Head of caudate nucleus (tissue), 42 donors: ENCODE measurements at regions not wholly inside any gene's neighbourhood (a gene's known extent, or its start where the extent isn't known, plus 50 kb on each side); places are given as distances from the start of the nearest gene placed in this dataset.

Source experiments
- DNase-seq, 42 donors: peaks; one replicate each; pipeline versions ENCODE4 v3.0.0 to v3.0.0-alpha.2; 2020 to 2021; ENCODE audit warnings: mixed read lengths in 7 of 42
- intact Hi-C: fragments of 100-400 bp; cut with DNase I; formaldehyde crosslinking; loops from one replicate; pipeline ENCODE4 v1.15.0; 2022

DNA sequence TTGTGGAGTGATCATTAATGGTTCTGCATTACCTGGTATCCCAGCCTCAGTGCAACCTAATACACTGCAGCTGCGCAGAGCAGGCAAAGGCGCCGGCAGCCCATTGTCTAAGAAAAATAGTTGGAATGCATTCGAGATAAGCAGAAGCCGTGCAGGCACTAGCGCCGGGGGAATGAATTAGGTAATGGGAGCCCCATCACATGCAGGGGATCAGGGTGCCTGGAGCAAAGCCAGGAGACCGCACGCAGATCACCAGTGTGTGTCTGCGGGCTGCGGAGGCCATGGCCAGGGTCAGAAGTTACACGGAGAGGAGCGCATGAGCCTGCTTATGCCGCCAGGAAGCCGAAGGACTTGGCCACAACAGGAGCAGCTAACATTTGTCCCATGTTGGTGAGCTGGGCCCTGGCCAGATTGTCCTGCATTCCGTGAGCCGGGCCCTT is 156.8 kb downstream of the DLL1 start:
- DNase-seq = peak in 11 of 42 donors; percentile 5 to 33 (median 13)
- intact Hi-C loops = no loop called here

DNA sequence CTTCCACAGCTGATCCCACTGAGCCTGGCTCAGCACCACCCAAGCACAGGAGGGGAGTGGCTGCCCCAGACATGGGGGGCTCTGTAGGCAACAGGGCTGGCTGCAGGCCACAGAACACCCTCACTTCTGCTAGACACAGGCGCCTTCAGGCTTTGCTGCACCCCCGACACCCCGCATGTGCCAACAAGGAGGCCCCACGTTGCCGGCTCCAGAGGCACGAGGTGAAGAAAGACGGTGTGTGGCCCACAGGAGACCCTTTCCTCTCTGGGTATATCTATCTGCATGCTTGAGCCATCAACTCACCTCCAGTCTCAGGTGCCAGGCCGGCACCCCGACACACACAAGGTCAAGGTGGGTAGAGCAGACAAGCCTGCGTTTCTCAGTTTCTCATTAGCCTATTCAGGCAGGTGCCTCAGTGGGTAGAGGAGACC is 158.3 kb downstream of the DLL1 start:
- DNase-seq = peak in 11 of 42 donors; percentile 0 to 28 (median 10)
- intact Hi-C loops = no loop called here

DNA sequence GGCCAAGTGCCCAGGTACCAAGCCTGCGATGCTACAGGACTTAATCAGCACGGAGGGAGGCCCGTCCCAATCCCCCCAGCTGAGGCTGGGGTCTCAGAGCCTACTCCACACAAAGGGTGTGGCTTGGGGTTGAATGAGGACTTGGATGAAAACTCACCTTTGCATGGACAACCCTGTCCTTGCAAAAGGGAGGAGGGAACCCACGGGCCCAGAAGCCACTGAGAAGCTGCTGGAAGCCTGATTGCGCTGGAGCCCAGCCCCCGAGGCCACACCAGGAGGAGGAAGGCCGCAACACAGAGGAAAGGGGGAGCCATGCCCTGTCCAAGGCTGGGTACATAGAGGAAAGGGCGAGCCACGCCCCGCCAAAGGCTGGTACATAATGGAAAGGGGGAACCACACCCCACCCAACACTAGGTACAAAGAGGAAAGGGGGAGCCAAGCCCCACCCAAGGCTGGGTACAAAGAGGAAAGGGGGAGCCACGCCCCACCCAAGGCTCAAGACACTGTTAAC is 158.8 kb downstream of the DLL1 start:
- intact Hi-C loops = no loop called here

DNA sequence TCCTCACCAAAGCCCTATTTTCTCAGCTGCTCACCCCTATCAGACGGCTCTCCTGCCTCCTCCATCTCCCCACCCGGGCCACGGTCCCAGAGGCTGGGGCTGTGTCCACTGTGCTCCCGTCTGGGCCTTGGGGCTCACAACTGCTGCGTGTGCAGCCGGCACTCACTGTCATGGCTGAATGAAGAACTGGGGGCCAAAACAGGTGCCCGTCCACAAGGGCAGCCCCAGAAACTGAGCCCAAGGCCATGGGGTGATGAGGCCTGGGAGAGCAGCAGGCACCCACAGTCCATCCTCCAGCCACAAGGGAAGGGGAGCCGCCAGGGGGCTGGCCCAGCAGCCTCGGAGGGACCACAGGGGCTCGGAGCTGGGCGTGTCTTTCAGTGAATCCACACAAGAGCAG is 159.5 kb downstream of the DLL1 start:
- peak in 9 of 42 donors; percentile 2 to 31 (median 8) for DNase-seq
- intact Hi-C loops = no loop called here

More for the DNA sequence above, 158.8 kb downstream of the DLL1 start:
- peak in 8 of 42 donors; percentile 1 to 31 (median 8) for DNase-seq

DNA sequence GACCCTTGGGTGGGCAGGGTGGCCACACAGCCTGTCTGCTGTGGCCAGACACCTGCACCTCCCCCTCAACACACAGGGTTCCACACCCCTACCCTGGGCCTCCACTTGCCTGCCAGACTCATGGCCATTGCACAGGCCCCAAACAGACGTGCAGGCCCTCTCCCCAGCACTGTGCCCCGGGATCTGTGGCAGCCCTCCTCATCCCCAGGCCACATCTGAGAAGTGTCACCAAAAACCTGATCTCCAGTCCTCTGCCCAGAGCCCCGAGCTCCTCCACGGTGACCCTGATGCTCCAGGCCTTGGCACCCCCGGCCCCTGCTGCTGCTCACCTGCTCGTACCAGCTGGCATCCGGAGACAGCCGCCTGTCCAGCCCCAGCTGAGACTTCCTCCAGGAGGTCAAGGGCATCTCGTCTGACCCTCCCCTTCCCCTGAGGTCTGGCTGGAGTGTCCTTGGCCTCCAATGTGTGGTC is 160.1 kb downstream of the DLL1 start:
- intact Hi-C loops = no loop called here
- DNase-seq = peak in 7 of 42 donors; percentile 3 to 40 (median 18)

DNA sequence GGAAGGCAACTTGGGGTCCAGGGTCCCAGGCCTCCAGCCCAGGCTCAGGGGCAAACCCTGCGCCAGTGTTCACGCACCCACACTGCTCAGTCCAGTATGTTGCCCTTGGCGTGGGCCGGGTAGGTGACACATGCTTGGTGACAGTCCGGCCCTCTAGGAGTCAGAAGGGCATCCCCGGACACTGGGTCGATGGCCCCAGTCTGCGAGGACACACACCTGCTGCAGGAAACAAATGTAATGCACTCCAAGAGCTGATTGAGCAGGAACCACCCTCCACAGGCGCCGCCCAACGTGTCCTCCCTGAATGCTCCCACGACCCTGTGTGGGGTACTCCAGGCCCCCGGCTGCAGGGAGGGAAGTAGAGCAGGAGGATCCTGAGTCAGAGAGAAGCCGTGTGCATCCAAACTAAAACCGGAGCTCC is 160.7 kb downstream of the DLL1 start:
- DNase-seq = peak in 7 of 42 donors; percentile 3 to 41 (median 28)

DNA sequence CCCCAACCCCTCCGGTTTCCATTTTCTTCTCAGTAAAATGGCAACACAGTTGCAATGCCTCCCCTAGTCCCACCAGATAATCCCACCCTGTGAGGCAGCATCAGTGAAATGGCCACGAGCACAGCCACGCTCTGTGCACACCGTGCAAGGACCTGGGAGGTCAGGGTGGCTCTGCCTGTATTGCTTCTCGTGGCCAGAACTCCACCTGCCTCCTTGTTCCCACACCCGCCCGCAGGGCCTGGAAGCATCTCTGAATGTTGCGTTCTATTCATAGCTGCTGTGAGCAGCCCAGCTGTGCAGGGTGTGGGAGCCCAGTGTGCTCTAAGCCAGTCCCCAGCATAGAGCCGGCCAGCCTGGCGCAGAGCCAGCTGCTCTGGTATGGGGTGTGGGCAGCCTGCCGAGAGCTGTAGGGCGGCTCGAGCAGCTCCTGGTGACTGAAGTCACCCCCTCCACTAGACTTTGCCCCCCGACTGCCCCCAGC is 161.1 kb downstream of the DLL1 start:
- intact Hi-C loops = no loop called here
- DNase-seq = peak in 36 of 42 donors; percentile 22 to 69 (median 49)

More for the DNA sequence above, 160.7 kb downstream of the DLL1 start:
- intact Hi-C loops = no loop called here

DNA sequence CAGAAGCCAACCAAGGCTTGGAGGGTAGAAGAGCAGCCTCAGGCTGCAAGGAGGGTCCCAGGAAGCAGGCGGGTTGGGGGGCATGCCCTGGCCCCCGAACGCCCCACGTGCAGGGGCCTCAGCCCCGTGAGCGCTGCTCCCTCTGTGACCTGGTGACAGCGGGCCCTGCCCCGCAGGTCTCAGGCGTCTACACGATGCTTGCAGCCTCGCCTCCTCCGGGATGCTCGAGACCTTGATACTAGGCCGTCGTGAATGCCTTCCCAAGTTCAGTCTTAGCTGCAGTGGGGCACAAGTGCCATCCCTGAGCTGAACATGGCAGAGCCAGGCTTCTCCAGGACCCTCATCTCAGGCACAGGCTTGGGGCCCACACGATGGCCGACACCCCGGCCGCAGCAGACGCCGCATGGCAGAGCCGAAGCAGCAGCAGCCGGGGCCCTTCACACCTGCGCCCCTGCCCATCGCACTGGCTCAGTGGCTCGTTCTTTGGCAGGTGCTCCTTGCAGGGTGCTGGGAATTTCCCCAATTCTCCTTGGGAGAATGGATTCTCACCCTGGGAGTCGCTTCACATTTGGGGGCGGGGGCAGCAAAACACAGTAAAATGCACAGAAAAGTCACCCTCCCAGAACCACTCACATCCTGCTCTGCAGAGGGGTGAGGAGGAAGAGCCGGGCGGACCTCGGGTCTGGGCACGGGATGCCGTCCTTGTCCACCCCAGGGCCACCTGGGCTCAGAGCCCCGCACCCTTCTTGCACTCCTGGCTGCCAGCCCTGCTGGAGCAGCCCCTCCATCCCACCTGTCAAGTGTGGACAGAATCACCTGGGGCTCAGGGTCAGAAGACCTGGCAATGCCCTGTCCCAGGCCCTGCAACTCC is 161.8 kb downstream of the DLL1 start:
- intact Hi-C loops = no loop called here
- DNase-seq = peak in 14 of 42 donors; percentile 1 to 33 (median 11)

DNA sequence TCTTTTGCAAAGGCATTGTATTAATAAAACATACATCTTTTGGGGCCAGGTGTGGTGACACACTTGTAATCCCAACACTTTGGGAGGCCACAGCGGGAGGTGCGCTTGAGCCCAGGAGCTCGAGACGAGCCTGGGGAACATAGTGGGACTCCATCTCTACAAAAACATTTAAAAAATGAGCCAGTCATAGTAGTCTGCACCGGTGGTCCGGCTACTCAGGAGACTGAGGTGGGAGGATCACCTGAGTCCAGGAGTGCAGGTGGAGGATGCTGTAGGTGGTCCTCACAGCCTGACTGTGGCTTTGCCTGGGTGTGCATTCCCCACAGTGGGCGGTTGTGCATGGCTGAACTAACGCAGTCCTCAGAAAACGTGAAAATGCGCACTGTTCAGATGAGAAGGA is 162.5 kb downstream of the DLL1 start:
- intact Hi-C loops = no loop called here
- peak in 13 of 42 donors; percentile 0 to 33 (median 7) for DNase-seq

DNA sequence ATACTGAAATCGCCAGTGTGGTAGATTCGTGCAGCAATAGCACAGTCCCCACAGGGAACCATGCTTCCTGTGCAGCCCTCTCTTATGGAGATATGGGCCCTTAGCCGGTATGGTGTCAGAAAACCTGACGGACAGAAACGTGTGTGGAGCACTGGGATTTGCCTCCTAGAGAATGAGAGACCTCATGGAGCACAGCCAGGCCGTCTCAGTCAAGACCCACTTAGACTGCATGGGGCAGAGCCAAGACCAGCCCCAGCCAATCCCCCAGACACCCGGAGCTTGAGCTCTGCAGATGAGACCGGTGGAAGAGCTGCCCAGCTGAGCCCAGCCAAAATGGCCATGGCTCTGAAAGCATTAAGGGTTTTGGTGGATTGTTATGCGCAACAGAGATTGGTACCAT is 163.7 kb downstream of the DLL1 start:
- intact Hi-C loops = no loop called here
- peak in 11 of 42 donors; percentile 1 to 24 (median 9) for DNase-seq

DNA sequence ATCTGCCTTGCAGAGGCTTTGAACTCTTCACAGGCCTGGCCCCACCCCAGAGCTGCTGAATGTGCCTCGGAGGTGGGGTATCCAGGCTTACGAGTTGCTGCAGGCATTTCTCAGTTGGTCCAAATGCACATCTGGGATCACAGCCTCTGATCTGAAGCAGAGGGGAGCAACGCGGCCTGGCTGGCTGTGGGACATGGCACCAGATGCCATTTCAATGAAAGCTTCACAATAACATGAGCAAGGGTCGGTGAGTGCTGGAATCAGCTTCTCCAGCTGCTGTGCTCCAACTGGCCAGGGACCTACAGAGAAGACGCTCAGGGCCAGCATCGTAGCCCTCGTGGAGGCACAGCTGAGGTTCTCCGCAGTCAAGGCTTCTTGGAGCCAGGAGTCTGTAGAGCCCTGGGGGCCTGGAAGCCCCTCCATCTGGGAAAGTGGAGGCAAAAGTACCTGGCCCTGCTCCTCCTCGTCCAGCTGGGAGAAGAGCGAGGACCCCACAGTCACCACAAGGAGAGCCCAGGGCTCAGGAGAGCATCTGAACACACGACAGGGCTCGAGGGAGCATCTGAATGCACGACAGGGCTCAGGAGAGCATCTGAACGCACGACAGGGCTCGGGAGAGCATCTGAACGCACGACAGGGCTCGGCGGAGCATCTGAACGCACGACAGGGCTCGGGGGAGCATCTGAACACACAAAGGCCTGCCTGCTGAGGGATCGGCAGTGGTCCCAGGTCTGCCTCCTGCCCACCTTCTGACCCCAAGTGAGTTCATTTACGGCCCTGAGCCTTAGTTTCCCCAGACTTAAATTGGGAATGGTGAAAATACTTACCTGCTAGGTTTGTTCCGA is 165.2 kb downstream of the DLL1 start:
- DNase-seq = peak in 13 of 42 donors; percentile 2 to 21 (median 7)
- intact Hi-C loops = no loop called here

DNA sequence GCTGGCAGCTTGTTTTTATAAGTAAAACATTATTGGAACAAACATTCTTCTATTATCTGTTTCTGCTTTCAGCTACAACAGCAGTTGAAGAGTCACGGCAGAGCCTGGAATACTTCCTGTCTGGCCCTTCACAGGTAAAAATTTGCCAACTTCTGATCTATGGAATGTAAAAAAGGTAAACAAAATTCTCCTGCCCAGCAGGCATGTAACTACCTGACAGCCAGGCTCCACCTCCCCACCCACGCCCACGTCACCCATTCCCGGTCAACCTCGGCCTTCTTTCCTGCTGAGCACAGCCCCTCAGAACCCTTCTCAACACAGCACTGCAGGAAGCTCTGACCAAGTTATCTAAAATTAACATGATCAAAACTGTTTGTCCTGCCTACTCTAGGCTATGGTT is 166.0 kb downstream of the DLL1 start:
- intact Hi-C loops = no loop called here
- DNase-seq = peak in 7 of 42 donors; percentile 0 to 38 (median 6)

DNA sequence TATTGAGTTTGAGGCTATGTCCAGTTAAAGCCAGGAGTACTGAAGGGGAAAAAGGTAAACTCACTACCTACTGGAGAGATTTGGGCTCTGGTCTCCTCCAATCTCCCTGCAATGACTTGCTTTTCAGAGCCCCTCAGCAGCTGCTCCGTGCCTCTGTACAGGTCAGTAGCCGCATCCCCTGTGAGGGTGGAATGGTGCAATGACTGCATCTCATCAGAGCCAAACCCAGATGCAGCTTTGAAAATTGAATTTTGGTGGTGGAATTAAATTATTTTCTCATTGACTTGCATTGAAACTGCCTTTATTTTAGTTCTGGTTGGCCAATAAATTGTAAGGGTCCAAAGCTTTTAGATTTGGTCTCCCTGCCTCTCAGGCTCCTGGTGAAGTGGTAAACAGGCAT is 166.7 kb downstream of the DLL1 start:
- peak in 3 of 42 donors; percentile 0 to 16 (median 10) for DNase-seq

DNA sequence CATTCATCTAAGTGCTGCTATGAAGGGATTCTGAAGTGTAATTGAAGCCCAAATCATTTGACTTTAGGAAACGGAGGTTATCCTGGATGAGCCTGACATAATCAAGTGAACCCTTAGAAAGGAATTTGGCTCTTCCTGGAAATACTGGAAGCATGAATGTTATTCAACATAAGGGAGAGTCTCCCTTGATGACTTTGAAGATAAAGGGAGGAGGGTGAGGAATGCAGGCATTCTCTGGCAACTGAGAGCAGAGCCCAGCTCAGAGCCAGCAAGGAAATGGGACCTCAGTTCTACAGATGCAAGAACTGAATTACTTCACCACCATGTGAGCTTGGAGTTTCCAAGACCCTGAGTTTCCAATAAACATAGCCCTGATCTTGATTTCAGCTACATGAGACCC is 168.2 kb downstream of the DLL1 start:
- intact Hi-C loops = no loop called here

More for the DNA sequence above, 166.7 kb downstream of the DLL1 start:
- intact Hi-C loops = no loop called here

DNA sequence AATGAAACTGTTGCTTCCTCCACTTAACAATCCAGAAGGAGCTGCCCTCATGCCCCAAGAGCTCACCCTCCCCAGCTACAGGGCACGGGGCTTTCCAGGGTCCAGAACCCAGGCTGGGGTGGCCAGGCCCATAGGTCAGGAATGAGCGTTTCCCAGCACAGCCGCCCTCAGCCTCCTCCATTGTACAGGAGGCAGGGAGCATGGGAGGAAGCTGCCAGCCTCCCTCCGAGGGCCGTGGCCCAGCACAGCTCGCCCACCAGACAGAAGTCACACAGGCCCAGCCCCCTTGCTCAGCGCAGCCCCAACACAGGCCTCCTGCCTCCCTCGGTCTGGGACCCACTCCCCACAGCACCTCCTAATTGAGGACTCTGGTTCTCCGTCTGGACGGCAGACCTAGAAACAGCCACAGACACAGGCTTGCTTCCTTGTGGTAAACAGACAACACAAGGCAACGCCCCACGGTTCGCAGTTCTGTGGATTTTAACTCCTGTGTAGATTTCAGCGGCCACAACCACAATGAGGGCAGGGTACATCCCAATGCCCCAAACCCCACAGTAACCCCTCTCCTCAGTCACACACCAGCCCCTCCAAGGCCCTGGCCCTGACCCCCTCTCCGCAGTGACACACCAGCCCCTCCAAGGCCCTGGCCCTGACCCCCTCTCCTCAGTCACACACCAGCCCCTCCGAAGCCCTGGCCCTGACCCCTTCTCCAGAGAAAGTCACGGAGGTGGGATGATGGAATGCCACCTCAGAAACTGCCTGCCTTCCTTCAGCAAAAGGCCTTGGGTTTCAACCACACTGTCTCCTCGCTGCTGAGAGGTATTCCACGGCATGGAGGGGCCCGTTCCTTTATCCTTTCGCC is 173.5 kb downstream of the DLL1 start:
- intact Hi-C loops = no loop called here
- peak in 19 of 42 donors; percentile 0 to 25 (median 6) for DNase-seq

More for the DNA sequence above, 168.2 kb downstream of the DLL1 start:
- DNase-seq = no peak

DNA sequence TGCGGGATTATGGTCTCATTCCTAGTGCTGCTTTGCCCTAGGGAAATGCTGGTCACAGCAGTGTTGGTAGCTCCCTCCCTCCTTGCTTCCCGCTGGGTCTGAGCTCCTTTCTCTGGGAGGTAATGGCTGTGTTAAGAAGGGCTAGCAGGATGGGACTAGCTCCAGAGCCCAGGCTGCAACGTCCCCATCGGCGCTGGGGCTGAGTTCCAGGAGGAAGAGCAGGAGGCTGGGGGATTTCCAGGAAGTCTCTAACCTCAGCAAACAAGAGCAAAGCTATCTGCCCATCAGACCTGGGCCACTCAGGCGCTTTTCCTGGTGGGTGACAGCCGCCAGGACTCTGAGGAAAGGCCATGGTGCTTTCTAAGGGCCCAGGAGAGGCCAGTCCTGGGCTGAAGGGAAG is 174.2 kb downstream of the DLL1 start:
- intact Hi-C loops = no loop called here
- peak in 13 of 42 donors; percentile 2 to 39 (median 10) for DNase-seq

DNA sequence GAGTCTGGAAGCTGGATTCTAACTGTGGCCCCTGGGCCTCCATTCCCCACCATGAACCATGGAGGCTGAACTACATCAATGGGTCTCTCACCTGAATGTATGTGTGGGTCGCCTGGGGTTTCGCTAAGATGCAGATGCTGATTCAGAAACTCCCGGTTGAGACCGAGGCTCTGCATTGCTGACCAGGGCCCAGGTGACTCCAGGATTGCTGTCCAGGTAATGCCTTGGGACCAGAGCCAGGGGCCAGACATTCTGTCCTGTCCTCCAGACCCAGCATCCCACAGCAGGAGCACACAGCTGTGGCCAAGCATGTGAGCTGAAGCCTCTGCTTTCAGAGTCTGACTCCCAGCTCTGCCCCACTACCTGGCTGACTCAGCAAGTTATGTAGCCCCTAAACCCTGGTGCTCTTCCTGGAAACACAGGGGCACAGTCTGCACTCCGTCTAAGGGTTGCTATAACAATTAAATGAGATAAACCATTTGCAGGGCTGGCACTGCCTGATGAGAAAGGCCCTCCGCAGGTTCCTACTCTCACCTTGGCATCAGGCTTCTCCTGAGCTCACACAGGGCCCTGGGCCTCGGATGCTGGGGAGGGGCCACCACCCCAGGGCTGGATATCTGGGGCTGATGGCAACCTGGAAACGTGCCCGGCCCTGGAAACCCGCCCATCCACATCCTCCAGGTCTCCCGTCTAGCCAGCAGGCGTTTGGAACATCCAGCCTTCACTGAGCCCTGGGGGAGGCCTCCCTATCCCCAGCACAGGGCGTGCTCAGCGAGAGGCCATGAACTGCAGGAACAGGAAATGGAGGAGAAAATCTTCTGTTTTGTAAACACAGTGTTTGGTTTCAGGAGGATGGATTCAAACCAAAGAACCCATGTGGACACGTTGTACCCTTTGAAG is 175.7 kb downstream of the DLL1 start:
- DNase-seq = peak in 16 of 42 donors; percentile 2 to 38 (median 11)
- intact Hi-C loops = no loop called here
